ENCODE measurements at regions not wholly inside any gene's neighbourhood (a gene's known extent, or its start where the extent isn't known, plus 50 kb on each side); places are given as distances from the start of the nearest gene placed in this dataset.

DNA sequence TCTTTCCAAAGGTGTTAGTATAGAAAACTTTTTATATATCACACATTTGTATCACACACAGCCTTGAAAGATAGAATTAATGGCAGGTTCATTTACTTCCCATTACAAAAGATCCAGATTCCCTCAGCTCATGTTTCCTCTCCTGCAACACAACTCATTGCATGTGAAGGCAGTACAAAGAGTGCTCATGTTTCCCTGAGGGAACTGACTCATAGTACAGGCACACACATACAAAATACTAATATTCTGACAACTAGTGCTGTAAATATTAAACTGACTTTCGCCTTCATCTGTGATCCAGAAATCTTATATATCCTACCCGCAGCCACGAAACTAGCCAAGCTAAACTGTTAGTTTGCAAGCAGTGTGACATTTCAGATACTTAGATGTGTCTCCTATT is 819.8 kb upstream of the PCDH7 start:
- TF ChIP-seq, protein P1, sequence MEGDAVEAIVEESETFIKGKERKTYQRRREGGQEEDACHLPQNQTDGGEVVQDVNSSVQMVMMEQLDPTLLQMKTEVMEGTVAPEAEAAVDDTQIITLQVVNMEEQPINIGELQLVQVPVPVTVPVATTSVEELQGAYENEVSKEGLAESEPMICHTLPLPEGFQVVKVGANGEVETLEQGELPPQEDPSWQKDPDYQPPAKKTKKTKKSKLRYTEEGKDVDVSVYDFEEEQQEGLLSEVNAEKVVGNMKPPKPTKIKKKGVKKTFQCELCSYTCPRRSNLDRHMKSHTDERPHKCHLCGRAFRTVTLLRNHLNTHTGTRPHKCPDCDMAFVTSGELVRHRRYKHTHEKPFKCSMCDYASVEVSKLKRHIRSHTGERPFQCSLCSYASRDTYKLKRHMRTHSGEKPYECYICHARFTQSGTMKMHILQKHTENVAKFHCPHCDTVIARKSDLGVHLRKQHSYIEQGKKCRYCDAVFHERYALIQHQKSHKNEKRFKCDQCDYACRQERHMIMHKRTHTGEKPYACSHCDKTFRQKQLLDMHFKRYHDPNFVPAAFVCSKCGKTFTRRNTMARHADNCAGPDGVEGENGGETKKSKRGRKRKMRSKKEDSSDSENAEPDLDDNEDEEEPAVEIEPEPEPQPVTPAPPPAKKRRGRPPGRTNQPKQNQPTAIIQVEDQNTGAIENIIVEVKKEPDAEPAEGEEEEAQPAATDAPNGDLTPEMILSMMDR (conservative IDR thresholded peaks at IDR 0.05): no peak
- no peak for TF ChIP-seq ZFX (IDR thresholded peaks at IDR 0.05)

Measured in C4-2B (cell line).